ENCODE measurements at regions not wholly inside any gene's neighbourhood (a gene's known extent, or its start where the extent isn't known, plus 50 kb on each side); places are given as distances from the start of the nearest gene placed in this dataset.

- Histone ChIP-seq H3K4me3 (no peak overlapping the region), H3K9ac (ENCODE audit: insufficient read depth in 1 of 2, low read length in 2 of 2) (no peak overlapping the region), H3K27me3 (ENCODE audit: control insufficient read depth in 3 of 3, insufficient read depth in 3 of 3, low read length in 2 of 3) (no peaks in the 10 kb centered on the region), H3K9me3 (ENCODE audit: control insufficient read depth in 4 of 4, insufficient read depth in 3 of 4, low read length in 3 of 4) (no peaks in the 10 kb centered on the region), H3K36me3 (ENCODE audit: control insufficient read depth in 4 of 4, insufficient read depth in 4 of 4, low read length in 4 of 4) (no peaks in the 10 kb centered on the region), H3K4me1 (ENCODE audit: control insufficient read depth in 5 of 5, insufficient read depth in 5 of 5, low read length in 5 of 5) (no peaks in the 10 kb centered on the region), H3K27ac (ENCODE audit: low read depth in 1 of 2, low read length in 1 of 2) (no peak overlapping the region)
- ATAC-seq (ENCODE audit: insufficient read depth, low FRiP score) (no peak), DNase-seq (no peak)
- TF ChIP-seq, protein P1, sequence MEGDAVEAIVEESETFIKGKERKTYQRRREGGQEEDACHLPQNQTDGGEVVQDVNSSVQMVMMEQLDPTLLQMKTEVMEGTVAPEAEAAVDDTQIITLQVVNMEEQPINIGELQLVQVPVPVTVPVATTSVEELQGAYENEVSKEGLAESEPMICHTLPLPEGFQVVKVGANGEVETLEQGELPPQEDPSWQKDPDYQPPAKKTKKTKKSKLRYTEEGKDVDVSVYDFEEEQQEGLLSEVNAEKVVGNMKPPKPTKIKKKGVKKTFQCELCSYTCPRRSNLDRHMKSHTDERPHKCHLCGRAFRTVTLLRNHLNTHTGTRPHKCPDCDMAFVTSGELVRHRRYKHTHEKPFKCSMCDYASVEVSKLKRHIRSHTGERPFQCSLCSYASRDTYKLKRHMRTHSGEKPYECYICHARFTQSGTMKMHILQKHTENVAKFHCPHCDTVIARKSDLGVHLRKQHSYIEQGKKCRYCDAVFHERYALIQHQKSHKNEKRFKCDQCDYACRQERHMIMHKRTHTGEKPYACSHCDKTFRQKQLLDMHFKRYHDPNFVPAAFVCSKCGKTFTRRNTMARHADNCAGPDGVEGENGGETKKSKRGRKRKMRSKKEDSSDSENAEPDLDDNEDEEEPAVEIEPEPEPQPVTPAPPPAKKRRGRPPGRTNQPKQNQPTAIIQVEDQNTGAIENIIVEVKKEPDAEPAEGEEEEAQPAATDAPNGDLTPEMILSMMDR (IDR thresholded peaks at IDR 0.05; ENCODE audit: control extremely low read depth, extremely low read depth), result no peak
- WGBS, 2 donors, result 84 to 90% methylated on average over 9 of the region's 9 CpGs
Observed at GRCh38 chr14:105877645-105878044, 351.3 kb downstream of the TMEM121 start.

GRCh38 chr14:105878125-105878524 is 351.7 kb downstream of the TMEM121 start:
- Histone ChIP-seq H3K4me1 (ENCODE audit: control insufficient read depth in 5 of 5, insufficient read depth in 5 of 5, low read length in 5 of 5) (no peaks in the 10 kb centered on the region), H3K9ac (ENCODE audit: insufficient read depth in 1 of 2, low read length in 2 of 2) (no peak overlapping the region), H3K4me3 (no peak overlapping the region), H3K27ac (ENCODE audit: low read depth in 1 of 2, low read length in 1 of 2) (no peak overlapping the region), H3K36me3 (ENCODE audit: control insufficient read depth in 4 of 4, insufficient read depth in 4 of 4, low read length in 4 of 4) (no peaks in the 10 kb centered on the region), H3K9me3 (ENCODE audit: control insufficient read depth in 4 of 4, insufficient read depth in 3 of 4, low read length in 3 of 4) (no peaks in the 10 kb centered on the region), H3K27me3 (ENCODE audit: control insufficient read depth in 3 of 3, insufficient read depth in 3 of 3, low read length in 2 of 3) (no peaks in the 10 kb centered on the region)
- WGBS, 2 donors, result 84 to 91% methylated on average over 12 of the region's 12 CpGs
- no peak for ATAC-seq (ENCODE audit: insufficient read depth, low FRiP score)
- TF ChIP-seq, protein P1 (IDR thresholded peaks at IDR 0.05; ENCODE audit: control extremely low read depth, extremely low read depth), result no peak
- DNase-seq, result peak in 1 of 3 donors; percentile 6

DNA sequence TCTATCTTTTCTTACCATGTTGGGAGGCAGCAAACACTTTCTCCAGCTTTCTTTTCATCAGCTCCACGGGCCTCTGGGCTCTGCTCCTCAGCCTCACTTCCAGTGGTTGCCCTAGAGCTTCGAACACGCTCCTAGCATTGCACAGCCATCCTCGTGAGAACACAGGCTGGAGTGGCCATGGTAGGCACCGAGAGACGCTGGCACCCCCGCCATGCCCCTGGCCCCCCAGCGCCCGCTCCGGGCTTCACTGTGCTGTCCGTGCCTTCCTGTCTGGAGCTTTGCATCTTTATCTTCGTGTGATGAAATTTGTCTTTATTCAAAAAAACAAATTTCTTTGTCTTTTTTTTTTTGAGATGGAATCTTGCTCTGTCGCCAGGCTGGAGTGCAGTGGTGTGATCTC is 352.2 kb downstream of the TMEM121 start:
- DNase-seq (peak in 1 of 3 donors; percentile 1), ATAC-seq (ENCODE audit: insufficient read depth, low FRiP score) (no peak)
- WGBS, 2 donors, result 85 to 89% methylated on average over 13 of the region's 13 CpGs

DNA sequence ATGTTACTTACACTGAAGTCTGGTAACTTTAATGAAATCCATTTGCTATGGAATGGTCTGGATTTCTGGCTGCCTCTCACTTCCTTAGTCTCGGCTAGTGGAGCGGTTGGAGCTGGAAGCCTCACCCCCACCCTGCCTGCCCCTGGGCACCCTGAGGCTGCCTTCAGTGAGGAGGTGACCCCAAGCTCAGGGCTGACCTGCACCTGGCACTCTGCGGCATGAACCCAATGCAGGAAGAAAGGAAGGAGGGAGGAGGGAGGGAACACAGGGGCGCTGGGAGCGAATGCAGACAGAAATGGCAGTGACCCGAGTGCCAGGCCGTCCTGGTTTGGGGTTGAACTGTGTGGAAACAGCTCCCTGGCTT is 353.1 kb downstream of the TMEM121 start:
- TF ChIP-seq, protein P1 (IDR thresholded peaks at IDR 0.05; ENCODE audit: control extremely low read depth, extremely low read depth), result no peak
- DNase-seq (peak in 1 of 3 donors; percentile 7), ATAC-seq (ENCODE audit: insufficient read depth, low FRiP score) (no peak)
- H3K9me3 ChIP-seq (ENCODE audit: control insufficient read depth in 4 of 4, insufficient read depth in 3 of 4, low read length in 3 of 4), result no peaks in the 10 kb centered on the region
- no peaks in the 10 kb centered on the region for H3K4me1 ChIP-seq (ENCODE audit: control insufficient read depth in 5 of 5, insufficient read depth in 5 of 5, low read length in 5 of 5)
- WGBS, 2 donors, result 43 to 67% methylated on average over 7 of the region's 7 CpGs
- no peak overlapping the region for H3K9ac ChIP-seq (ENCODE audit: insufficient read depth in 1 of 2, low read length in 2 of 2)
- H3K27ac ChIP-seq (ENCODE audit: low read depth in 1 of 2, low read length in 1 of 2), result no peak overlapping the region
- H3K27me3 ChIP-seq (ENCODE audit: control insufficient read depth in 3 of 3, insufficient read depth in 3 of 3, low read length in 2 of 3), result no peaks in the 10 kb centered on the region
- H3K4me3 ChIP-seq, result no peak overlapping the region
- H3K36me3 ChIP-seq (ENCODE audit: control insufficient read depth in 4 of 4, insufficient read depth in 4 of 4, low read length in 4 of 4), result no peaks in the 10 kb centered on the region

More for the DNA sequence above, 352.2 kb downstream of the TMEM121 start:
- Histone ChIP-seq H3K4me3 (no peak overlapping the region), H3K27me3 (ENCODE audit: control insufficient read depth in 3 of 3, insufficient read depth in 3 of 3, low read length in 2 of 3) (no peaks in the 10 kb centered on the region), H3K36me3 (ENCODE audit: control insufficient read depth in 4 of 4, insufficient read depth in 4 of 4, low read length in 4 of 4) (no peaks in the 10 kb centered on the region), H3K27ac (ENCODE audit: low read depth in 1 of 2, low read length in 1 of 2) (no peak overlapping the region), H3K9ac (ENCODE audit: insufficient read depth in 1 of 2, low read length in 2 of 2) (no peak overlapping the region), H3K4me1 (ENCODE audit: control insufficient read depth in 5 of 5, insufficient read depth in 5 of 5, low read length in 5 of 5) (no peaks in the 10 kb centered on the region), H3K9me3 (ENCODE audit: control insufficient read depth in 4 of 4, insufficient read depth in 3 of 4, low read length in 3 of 4) (no peaks in the 10 kb centered on the region)
- TF ChIP-seq, protein P1 (IDR thresholded peaks at IDR 0.05; ENCODE audit: control extremely low read depth, extremely low read depth), result no peak
